ENCODE measurements at regions not wholly inside any gene's neighbourhood (a gene's known extent, or its start where the extent isn't known, plus 50 kb on each side); places are given as distances from the start of the nearest gene placed in this dataset.

DNA sequence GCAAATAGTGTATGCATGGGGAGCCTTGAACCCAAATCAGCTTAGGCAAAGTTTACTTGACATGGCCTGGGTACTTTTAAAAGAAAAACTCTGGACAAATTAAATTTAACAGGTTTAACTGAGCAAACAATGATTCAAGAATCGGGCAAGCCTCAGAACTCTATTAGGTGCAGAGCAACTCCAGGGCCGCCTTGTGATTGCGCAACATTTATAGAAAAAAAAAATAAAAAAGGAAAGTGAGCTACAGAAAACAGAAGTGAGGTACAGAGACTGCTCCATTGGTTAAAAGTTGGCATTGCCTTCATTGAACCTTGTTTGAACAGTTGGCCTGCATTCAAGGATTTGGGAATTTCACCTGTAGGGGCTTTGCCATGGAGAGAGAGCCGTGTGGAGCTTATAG lies 421.0 kb upstream of the TSHZ3 start:
- Mint-ChIP-seq H3K27me3 (ENCODE audit: low read depth, poor library complexity) (peaks cover 14% of the 10 kb centered on the region), H3K9me3 (peaks cover 4% of the 10 kb centered on the region), H3K4me1 (peaks cover 5% of the 10 kb centered on the region), H3K36me3 (ENCODE audit: low read depth) (no peaks in the 10 kb centered on the region), H3K4me3 (no peak overlapping the region), H3K27ac (no peak overlapping the region)
- TF ChIP-seq, protein P1, sequence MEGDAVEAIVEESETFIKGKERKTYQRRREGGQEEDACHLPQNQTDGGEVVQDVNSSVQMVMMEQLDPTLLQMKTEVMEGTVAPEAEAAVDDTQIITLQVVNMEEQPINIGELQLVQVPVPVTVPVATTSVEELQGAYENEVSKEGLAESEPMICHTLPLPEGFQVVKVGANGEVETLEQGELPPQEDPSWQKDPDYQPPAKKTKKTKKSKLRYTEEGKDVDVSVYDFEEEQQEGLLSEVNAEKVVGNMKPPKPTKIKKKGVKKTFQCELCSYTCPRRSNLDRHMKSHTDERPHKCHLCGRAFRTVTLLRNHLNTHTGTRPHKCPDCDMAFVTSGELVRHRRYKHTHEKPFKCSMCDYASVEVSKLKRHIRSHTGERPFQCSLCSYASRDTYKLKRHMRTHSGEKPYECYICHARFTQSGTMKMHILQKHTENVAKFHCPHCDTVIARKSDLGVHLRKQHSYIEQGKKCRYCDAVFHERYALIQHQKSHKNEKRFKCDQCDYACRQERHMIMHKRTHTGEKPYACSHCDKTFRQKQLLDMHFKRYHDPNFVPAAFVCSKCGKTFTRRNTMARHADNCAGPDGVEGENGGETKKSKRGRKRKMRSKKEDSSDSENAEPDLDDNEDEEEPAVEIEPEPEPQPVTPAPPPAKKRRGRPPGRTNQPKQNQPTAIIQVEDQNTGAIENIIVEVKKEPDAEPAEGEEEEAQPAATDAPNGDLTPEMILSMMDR (IDR thresholded peaks at IDR 0.05) = no peak
- DNase-seq = no peak

DNA sequence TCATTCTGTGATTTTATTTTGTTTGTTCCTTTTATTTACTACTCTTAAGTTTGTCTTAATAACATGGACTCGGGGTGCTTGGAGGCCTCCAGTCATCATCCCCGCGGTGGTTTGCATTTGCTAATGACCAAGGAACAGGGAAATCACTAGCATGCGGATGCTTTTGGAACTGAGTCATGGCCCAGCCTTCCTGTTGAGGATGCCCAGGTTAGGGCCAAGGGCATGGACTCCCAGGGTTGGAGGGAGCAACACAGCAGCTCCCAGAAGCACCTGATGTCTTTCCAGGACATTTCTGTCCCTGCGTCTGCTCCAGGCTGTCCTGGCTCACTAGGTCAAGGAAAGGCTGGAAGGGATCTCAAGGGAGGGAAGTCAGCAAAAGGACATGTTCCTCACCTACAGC lies 423.7 kb upstream of the TSHZ3 start:
- Mint-ChIP-seq H3K36me3 (ENCODE audit: low read depth) (no peaks in the 10 kb centered on the region), H3K4me1 (peaks cover 5% of the 10 kb centered on the region), H3K27ac (no peak overlapping the region), H3K27me3 (ENCODE audit: low read depth, poor library complexity) (peaks cover 11% of the 10 kb centered on the region), H3K4me3 (no peak overlapping the region), H3K9me3 (no peaks in the 10 kb centered on the region)
- no peak for DNase-seq
- TF ChIP-seq, protein P1 (IDR thresholded peaks at IDR 0.05) = no peak

DNA sequence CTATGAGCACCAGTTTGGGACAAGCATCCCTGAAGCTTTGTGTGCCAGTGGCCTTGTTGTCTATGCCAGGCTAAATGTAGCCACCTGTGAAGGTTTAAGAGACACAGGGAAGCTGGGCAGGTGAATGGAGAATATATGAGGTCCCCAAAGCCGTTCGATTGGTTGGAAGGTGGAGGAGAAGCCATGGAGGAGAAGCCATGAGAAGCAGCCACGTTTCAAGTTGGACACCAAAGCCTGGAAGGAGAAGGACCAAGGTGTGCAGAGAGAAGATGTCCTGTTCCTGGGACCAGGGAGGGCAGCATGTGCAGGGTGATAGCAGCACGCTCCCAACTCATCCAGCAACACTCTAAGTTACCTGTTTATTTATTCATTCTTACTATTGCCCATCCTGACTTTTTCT lies 432.3 kb upstream of the TSHZ3 start:
- no peak overlapping the region for H3K27ac Mint-ChIP-seq
- H3K9me3 Mint-ChIP-seq = no peaks in the 10 kb centered on the region
- DNase-seq = no peak
- TF ChIP-seq, protein P1 (IDR thresholded peaks at IDR 0.05) = no peak
- no peaks in the 10 kb centered on the region for H3K36me3 Mint-ChIP-seq (ENCODE audit: low read depth)
- H3K4me3 Mint-ChIP-seq = no peak overlapping the region
- H3K27me3 Mint-ChIP-seq (ENCODE audit: low read depth, poor library complexity) = peaks cover 7% of the 10 kb centered on the region
- H3K4me1 Mint-ChIP-seq = peaks cover 27% of the 10 kb centered on the region

DNA sequence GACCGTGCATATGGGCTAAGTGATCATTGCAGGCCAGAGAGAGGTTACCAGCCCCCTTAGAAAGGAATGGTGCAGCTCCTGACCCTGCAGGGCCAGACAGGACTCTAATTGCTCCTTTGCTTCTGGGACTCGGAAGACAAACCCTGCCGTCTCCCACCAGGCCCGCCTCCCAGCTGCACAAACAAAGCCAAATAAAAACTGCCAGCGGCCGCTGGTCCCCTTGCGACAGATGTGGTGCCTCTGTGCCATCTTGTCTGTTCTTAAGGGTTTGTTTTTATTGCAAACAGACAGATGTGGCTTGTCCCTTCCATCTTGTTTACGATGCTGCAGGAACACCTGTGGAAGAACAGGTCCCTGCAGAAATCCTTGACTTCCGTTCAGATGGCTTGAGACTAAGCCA lies 434.4 kb upstream of the TSHZ3 start:
- H3K4me3 Mint-ChIP-seq = peak overlapping the region; percentile 18
- peaks cover 7% of the 10 kb centered on the region for H3K27me3 Mint-ChIP-seq (ENCODE audit: low read depth, poor library complexity)
- H3K36me3 Mint-ChIP-seq (ENCODE audit: low read depth) = no peaks in the 10 kb centered on the region
- H3K4me1 Mint-ChIP-seq = peaks cover 40% of the 10 kb centered on the region
- no peaks in the 10 kb centered on the region for H3K9me3 Mint-ChIP-seq
- DNase-seq = peak; percentile 24
- TF ChIP-seq, protein P1 (IDR thresholded peaks at IDR 0.05) = no peak
- peak overlapping the region; percentile 97 for H3K27ac Mint-ChIP-seq

DNA sequence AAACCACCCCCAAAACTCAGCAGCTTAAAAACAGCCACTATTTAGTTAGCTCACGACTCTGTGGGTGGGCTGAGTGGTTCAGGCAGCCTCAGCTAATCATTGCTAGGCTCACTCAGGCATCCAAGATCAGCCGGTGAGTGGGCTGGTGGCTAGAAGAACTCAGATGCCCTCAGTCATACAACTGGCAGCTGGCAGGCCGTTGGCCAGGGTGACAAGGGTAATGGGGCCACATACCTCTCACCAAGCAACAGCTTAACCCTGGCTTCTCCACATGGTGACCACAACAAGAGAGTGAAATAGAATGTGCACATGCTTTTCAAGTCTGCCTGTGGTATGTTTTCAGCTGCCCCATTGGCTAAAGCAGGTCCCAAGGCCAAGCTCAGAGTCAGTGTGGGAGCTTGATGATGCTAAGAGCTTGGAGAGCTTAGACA lies 435.4 kb upstream of the TSHZ3 start:
- Mint-ChIP-seq H3K36me3 (ENCODE audit: low read depth) (no peaks in the 10 kb centered on the region), H3K27me3 (ENCODE audit: low read depth, poor library complexity) (peaks cover 7% of the 10 kb centered on the region), H3K27ac (no peak overlapping the region), H3K4me1 (peaks cover 51% of the 10 kb centered on the region), H3K4me3 (no peak overlapping the region), H3K9me3 (peaks cover 8% of the 10 kb centered on the region)
- TF ChIP-seq, protein P1 (IDR thresholded peaks at IDR 0.05) = no peak
- DNase-seq = no peak

DNA sequence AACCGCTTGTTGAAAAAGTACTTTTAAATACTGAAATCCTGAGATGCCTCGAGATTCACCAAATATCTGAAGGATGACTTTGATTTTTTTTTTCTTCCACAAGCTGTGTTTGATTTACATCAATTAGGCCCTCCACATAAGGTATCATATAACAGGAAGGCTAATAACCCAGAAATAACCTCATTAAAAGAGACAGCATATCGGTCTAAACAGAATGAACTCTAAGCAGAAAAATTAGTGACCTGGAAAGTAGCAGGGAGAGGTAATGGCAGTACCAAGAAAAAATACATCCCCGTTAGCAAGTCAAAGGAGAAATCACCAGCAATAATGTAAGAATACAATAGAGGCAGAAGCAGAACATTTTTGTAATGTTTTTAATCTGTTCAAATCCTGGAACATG lies 452.4 kb upstream of the TSHZ3 start:
- Mint-ChIP-seq H3K4me1 (peaks cover 19% of the 10 kb centered on the region), H3K4me3 (no peak overlapping the region), H3K27ac (peak overlapping the region; percentile 55), H3K9me3 (no peaks in the 10 kb centered on the region), H3K27me3 (ENCODE audit: low read depth, poor library complexity) (peaks cover 13% of the 10 kb centered on the region), H3K36me3 (ENCODE audit: low read depth) (no peaks in the 10 kb centered on the region)
- TF ChIP-seq, protein P1 (IDR thresholded peaks at IDR 0.05) = no peak
- no peak for DNase-seq

Measured in nephron progenitor cell (in vitro differentiated cells).